NCI-H1694 treated with DMSO at 0.1 percent for 48 hours (cell line): ENCODE measurements at regions not wholly inside any gene's neighbourhood (a gene's known extent, or its start where the extent isn't known, plus 50 kb on each side); places are given as distances from the start of the nearest gene placed in this dataset.
A peak's percentile ranks its signal among the peaks of the same experiment; 100 is the strongest.

ENCODE experiments used
- DNase-seq: peaks from one replicate; lab custom pipeline; 2025; lab: John Stamatoyannopoulos, UW

DNA sequence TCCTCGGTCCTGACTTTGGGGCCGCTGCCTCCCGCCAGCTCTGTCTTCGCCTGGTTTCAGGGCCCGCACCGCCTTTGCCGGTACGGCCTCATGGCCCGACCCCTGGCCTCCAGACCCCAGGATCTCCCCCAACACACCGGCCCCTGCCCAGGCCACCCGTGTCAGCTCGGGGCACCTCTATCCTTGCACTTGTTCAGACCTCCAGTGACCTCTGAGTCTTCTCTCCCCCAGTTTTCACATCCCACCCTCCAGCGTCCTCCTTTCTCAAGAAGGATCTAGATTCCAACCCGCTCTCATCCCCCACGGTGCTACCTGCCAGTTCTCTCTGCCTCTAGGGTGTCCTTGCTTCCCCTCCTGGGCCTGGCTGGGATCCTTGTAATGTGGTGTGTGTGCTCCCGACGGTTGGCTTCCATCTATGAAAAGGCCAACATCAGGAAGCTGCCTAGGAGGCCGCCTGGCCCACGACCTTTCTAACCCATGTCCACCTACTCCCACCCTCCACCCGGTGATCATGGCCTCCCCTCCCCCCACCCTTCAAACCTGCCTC, 61.1 kb downstream of the SPATA31C2 start:
- no peak for DNase-seq

DNA sequence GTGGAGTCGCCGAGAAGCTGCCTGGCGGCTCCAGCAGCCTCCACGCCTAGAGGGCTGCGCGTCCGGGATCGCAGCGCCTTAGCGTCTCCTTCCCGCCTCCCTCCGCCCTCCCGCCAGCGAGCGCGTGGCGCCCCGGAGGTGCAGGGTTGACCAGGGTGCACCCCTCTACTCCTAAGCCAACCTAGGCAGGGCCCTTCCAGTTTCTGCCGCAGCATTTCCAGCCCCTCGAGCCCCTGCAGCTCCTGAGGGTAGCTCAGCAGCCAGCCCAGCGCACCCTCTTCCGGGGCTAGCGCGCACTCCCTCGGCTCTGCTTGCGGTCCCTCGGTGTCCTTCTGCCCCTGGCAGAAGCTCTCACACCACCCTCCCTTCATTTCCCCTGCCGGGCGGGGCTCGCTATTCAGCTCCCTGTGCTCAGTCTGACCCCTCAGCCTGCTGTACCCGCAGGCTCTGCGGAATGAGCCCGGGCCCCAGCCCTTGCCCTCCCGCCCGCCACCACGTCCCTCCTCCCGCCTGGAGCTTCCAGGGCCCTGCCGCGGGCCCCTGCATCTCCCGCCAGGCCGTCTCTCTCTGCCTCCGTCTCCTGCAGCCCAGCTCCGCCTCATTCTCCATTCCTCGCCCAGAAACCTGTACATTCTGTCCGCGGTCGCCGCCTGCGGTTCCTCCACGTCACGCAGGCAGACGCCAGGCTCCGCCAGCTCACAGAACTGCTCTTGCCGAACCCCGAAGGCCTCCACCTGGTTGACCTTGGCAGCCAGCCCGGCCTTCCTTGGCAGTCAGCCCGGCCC, 61.8 kb downstream of the SPATA31C2 start:
- peak; percentile 2 for DNase-seq

DNA sequence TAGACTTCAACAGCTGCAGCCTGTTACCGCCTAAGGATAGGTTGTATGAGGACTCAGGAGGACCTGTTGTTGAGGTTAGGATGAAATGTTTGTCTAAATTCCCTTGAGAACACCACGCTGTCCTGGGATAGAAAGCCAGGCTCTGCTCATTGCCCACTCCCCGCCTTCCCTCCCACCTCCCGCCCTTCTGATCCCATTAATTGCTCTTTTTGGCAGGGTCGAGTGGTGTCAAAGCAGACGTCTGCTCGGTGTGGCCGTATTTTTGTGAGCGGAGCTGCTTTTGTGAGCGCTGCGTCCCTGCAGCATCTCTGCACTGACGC, 62.3 kb downstream of the SPATA31C2 start:
- DNase-seq: no peak

DNA sequence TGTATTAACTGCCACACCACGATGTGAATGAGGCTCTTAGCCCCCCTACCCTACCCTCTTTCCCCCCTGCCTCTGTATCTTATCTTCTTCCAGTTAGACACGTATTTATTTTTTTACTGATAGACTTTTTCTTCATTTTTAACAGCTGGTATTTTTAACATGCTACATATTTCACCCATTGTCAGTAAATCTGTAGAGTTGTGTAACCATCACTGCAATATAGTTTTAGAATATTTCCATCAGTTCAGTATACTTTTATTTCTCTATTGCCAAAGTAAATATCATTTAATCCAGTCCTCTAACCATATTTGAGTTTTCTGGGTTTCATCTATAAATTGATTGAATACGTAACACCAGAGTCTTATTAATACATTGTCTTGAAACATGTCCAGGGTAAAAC, 62.8 kb downstream of the SPATA31C2 start:
- no peak for DNase-seq

GRCh38 chr9:88074931-88075330, 63.3 kb downstream of the SPATA31C2 start:
- no peak for DNase-seq

GRCh38 chr9:88072831-88073375, 65.4 kb downstream of the SPATA31C2 start:
- no peak for DNase-seq

GRCh38 chr9:88071331-88071730, 66.9 kb downstream of the SPATA31C2 start:
- DNase-seq: no peak

- no peak for DNase-seq
Observed at GRCh38 chr9:88065619-88066018, 72.7 kb downstream of the SPATA31C2 start.

DNA sequence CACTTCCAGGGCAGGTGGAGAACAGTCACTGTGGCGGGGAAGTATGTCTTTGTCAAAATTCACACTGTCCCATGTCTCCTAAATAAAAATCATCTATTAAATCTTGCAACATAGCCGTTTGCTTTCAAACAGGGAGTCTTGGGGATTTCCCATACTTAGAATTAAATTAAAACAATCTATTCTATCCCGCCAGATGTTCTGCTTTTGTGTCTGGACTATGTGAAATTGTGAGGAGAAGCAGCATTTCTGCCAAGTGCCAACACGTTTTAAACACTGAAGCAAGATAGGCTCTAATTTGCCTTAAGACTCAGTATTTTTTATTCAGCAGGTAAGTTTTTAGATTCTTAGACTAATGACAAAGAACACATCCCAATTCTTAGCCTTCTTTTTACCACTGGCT, 73.7 kb downstream of the SPATA31C2 start:
- no peak for DNase-seq

- DNase-seq: no peak
Observed at GRCh38 chr9:88060746-88061145, 77.5 kb downstream of the SPATA31C2 start.

- no peak for DNase-seq
Observed at GRCh38 chr9:88059469-88059868, 78.8 kb downstream of the SPATA31C2 start.

- DNase-seq: no peak
Observed at GRCh38 chr9:88056876-88057275, 81.4 kb downstream of the SPATA31C2 start.

DNA sequence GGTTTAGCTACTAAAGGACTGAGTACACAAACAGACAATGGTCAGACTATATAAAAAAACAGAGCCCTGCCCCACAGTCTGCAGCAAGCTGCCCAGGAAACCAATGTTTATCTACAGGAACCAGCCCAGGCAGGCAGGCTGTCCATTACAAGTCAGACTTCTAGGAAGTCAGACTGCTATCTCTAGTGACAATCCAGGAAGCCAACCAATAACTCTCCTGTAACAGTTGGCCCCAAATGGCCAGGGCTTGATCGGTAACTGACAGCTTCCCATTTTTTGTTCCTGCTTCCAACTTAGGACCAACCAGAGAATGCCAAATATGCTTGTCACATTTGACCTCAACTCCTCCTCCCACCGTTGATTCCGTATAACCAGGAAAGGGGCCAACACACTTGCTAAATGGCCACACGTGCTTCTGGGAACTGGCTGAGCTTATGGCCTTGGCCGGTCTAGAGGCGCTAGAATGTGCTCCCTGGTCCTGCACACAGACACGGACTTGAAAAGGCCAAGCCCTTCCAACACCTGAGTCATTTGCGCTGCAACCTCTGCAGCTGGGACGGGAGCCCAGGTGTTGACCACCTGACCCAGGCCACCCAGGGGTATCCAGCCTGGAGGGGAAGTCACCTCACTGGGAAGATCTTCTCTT, 79.6 kb upstream of the CDK20 start:
- no peak for DNase-seq

- DNase-seq: no peak
Observed at GRCh38 chr9:88052321-88052965, 78.1 kb upstream of the CDK20 start.

DNA sequence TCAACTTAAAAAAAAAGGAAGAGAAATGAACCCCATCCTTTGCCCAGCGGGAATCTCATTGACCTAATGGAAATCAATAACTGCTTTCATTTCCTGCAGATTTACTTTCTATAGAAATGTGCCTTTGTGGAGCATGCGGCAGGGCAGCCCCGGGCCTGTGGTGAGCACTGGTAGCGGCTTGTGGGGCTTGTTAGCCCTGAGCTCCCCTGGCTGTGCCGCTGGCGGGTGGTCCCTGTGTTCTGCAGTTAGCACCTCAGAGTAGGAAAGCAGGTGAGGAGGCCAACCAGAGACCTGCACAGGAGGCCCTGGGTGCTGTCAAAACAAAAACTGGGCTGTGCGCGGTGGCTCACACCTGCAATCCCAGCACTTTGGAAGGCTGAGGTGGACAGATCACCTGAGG, 76.8 kb upstream of the CDK20 start:
- no peak for DNase-seq

- DNase-seq: no peak
Observed at GRCh38 chr9:88049677-88050307, 75.5 kb upstream of the CDK20 start.

DNA sequence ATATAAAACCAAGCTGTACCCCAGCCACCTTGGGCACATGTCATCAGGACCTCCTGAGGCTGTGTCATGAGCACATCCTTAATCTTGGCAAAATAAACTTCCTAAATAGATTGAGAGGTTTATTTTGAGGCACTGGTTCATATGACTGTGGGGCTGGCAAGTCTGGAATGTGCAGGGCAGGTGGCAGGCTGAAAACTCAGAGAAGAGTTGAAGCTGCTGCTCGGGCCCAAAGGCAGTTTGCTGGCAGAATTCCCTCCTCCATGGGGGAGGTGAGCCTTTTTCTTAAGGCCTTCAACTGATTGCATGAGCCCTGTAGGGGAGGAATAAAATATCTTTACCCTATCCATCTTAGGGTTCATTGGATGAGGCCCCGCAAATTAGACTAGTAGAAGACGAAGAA, 72.2 kb upstream of the CDK20 start:
- DNase-seq: no peak

- DNase-seq: no peak
Observed at GRCh38 chr9:88045686-88046085, 71.4 kb upstream of the CDK20 start.

DNA sequence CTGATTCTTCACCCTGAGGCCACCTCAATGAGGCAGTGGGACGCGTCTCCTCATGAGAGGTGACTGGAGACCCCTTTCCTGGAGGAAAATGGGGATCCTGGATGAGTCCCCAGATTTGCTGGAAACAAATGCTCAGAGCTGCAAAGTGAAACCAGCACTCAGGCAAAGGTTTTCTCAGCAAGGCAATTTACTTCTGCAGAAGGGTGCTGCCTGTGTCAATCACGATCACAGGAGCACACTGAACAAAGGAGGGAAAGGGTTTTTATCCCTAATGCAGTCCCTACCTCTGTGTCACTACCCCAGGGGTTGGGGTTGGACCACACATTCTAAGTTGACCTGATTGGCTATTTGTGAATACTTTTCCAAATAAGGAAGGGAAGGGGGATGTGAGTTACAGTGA, 69.9 kb upstream of the CDK20 start:
- no peak for DNase-seq

DNA sequence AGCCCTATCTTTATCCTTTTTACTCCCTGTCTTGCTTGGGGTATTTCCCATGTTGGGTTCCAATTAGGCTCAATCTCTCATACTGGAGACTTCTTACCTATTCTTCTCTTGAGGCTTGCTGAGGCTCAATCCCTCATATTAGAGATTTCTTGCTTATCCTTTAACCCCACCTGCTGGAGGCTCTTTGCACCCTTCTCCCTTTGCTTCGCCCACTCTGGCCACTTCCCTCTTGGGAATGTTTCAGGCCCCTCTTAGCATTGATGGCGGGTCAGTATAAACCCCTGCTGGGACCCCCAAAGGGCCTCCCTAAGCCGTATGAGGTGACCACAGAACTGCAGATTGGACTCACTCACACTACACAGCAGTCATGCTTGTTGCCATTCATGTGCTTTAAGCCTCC, 69.3 kb upstream of the CDK20 start:
- no peak for DNase-seq

GRCh38 chr9:88041447-88041846, 67.1 kb upstream of the CDK20 start:
- no peak for DNase-seq

- DNase-seq: no peak
Observed at GRCh38 chr9:88037285-88037845, 63.0 kb upstream of the CDK20 start.
